GM12878 (cell line): ENCODE measurements at regions not wholly inside any gene's neighbourhood (a gene's known extent, or its start where the extent isn't known, plus 50 kb on each side); places are given as distances from the start of the nearest gene placed in this dataset.

ENCODE experiments used
- ATAC-seq: fragments of 200-7000 bp; cut with Tn5 transposase; 3 replicates; pipeline ENCODE4 v1.9.1; 2020; ENCODE audit warnings: mild to moderate bottlenecking, moderate library complexity
- BruUV-seq: library from RNA; stranded (reverse); fragments of 400-500 nt; replicated peaks from 2 replicates; lab custom pipeline; 2021; lab: Mats Ljungman, UMichigan
- CTCF ChIA-PET: fragments of 300-600 bp; sonication (Branson Sonifier 250); formaldehyde crosslinking; extraction: SDS; loops from one replicate; lab custom pipeline; 2021; ENCODE audit warnings: inconsistent platforms; lab: Yijun Ruan, JAX
- POLR2A ChIA-PET: fragments of 350-600 bp; formaldehyde crosslinking; extraction: SDS; loops from one replicate; lab custom pipeline; 2021; ENCODE audit warnings: inconsistent platforms; lab: Charles Lee
- RAD21 ChIA-PET: fragments of 300-600 bp; sonication (Branson Sonifier 250); formaldehyde crosslinking; loops from one replicate; lab custom pipeline; 2023; ENCODE audit warnings: antibody characterized with exemption; ENCODE audit not compliant: unreplicated experiment; lab: Charles Lee
- SMC1A ChIA-PET: fragments of 300-600 bp; sonication (Branson Sonifier 250); formaldehyde crosslinking; loops from one replicate; lab custom pipeline; 2023; ENCODE audit not compliant: unreplicated experiment, uncharacterized antibody; lab: Charles Lee
- DNase-seq: peaks from one replicate; pipeline ENCODE4 v3.0.0-alpha.2; 2011; ENCODE audit warnings: low read depth, low spot score
- FAIRE-seq: peaks from 3 replicates; lab custom pipeline; 2011; peaks lifted over from hg19 to GRCh38; lab: Jason Lieb, UNC
- H2AFZ ChIP-seq: 2 replicates; pipeline ENCODE4 v1.6.0; 2011; ENCODE audit warnings: low read depth, low read length, control low read depth; ENCODE audit not compliant: control insufficient read depth
- H3K27ac ChIP-seq: 2 replicates; pipeline ENCODE4 v1.5.1; 2011; ENCODE audit warnings: control low read depth; ENCODE audit not compliant: control insufficient read depth, insufficient read depth
- H3K27me3 ChIP-seq, 2 experiments: replicated peaks in 1 of 2; 2 replicates each; pipeline versions ENCODE4 v1.6.0 to v1.6.1; 2011; ENCODE audit warnings: low read length in 1 of 2; ENCODE audit not compliant: control insufficient read depth in 2 of 2, insufficient read depth in 2 of 2
- H3K36me3 ChIP-seq, 2 experiments: 2 replicates each; pipeline ENCODE4 v1.5.1; 2011; ENCODE audit warnings: low read length in 1 of 2; ENCODE audit not compliant: control insufficient read depth in 2 of 2, insufficient read depth in 2 of 2
- H3K4me1 ChIP-seq: 2 replicates; pipeline ENCODE4 v1.6.1; 2011; ENCODE audit warnings: mild to moderate bottlenecking, low read length, moderate library complexity, mixed read lengths; ENCODE audit not compliant: control insufficient read depth, insufficient read depth
- H3K4me2 ChIP-seq: 2 replicates; pipeline ENCODE4 v1.6.0; 2011; ENCODE audit warnings: control low read depth; ENCODE audit not compliant: control insufficient read depth, insufficient read depth
- H3K4me3 ChIP-seq: fragments of 200-600 bp; sonication (generic); 2 replicates; pipeline ENCODE4 v1.5.1; 2016
- H3K79me2 ChIP-seq: 2 replicates; pipeline ENCODE4 v1.6.0; 2011; ENCODE audit warnings: low read length; ENCODE audit not compliant: control insufficient read depth, insufficient read depth
- H3K9ac ChIP-seq: 2 replicates; pipeline ENCODE4 v1.8.0; 2011; ENCODE audit warnings: low read length, control low read depth, mixed read lengths; ENCODE audit not compliant: control insufficient read depth, insufficient read depth
- H3K9me3 ChIP-seq: replicated peaks from 3 replicates; pipeline ENCODE4 v1.5.1; 2011; ENCODE audit warnings: mild to moderate bottlenecking, low read length; ENCODE audit not compliant: control insufficient read depth, insufficient read depth
- H4K20me1 ChIP-seq: 2 replicates; pipeline ENCODE4 v1.6.0; 2011; ENCODE audit not compliant: control insufficient read depth, insufficient read depth
- BCL3 ChIP-seq: IDR thresholded peaks from 2 replicates; pipeline ENCODE4 v1.6.1; 2011; ENCODE audit warnings: borderline replicate concordance, low read depth, mild to moderate bottlenecking, moderate library complexity, low read length; ENCODE audit not compliant: insufficient read depth, poor library complexity, severe bottlenecking
- CBX3 ChIP-seq: fragments of 200-600 bp; sonication (generic); IDR thresholded peaks from 2 replicates; pipeline ENCODE4 v1.6.1; 2016; ENCODE audit warnings: low read depth, borderline replicate concordance
- EP300 ChIP-seq, 2 experiments: fragments of 150-350 bp in 1 of 2; IDR thresholded peaks; 2 replicates each; pipeline ENCODE4 v1.6.1; 2011 to 2012; ENCODE audit warnings: low read depth in 2 of 2, low read length in 2 of 2, borderline replicate concordance in 1 of 2, improper control_type of control experiment in 1 of 2, inconsistent platforms in 1 of 2; ENCODE audit not compliant: control insufficient read depth in 1 of 2
- FOXK2 ChIP-seq: fragments of 450-650 bp; IDR thresholded peaks from 2 replicates; pipeline ENCODE4 v1.6.1; 2017; ENCODE audit warnings: mild to moderate bottlenecking, moderate library complexity
- HCFC1 ChIP-seq: fragments of 150-350 bp; IDR thresholded peaks from 2 replicates; pipeline ENCODE4 v1.6.1; 2014; ENCODE audit warnings: low read length
- IKZF1 ChIP-seq: fragments of 450-650 bp; conservative IDR thresholded peaks from 2 replicates; pipeline ENCODE4 v1.6.1; 2017; ENCODE audit warnings: antibody characterized with exemption, mild to moderate bottlenecking
- MYC ChIP-seq: IDR thresholded peaks from 2 replicates; pipeline ENCODE4 v1.6.1; 2011; ENCODE audit warnings: mild to moderate bottlenecking, low read length, moderate library complexity, inconsistent platforms; ENCODE audit not compliant: insufficient read depth, insufficient replicate concordance, insufficient read length, severe bottlenecking
- PBX3 ChIP-seq: IDR thresholded peaks from 2 replicates; pipeline ENCODE4 v1.6.1; 2011; ENCODE audit warnings: mild to moderate bottlenecking, low read depth, low read length, moderate library complexity; ENCODE audit not compliant: insufficient replicate concordance
- YBX1 ChIP-seq: fragments of 450-650 bp; IDR thresholded peaks from 2 replicates; pipeline ENCODE4 v1.6.1; 2016; ENCODE audit warnings: antibody characterized with exemption
- ZBTB4 ChIP-seq: fragments of 450-650 bp; formaldehyde crosslinking; IDR thresholded peaks from 2 replicates; pipeline ENCODE4 v1.4.0; 2022; ENCODE audit warnings: mild to moderate bottlenecking, moderate library complexity
- ZBTB40 ChIP-seq: fragments of 450-650 bp; IDR thresholded peaks from 2 replicates; pipeline ENCODE4 v1.6.1; 2016; ENCODE audit warnings: mild to moderate bottlenecking, moderate library complexity, borderline replicate concordance
- ZNF274 ChIP-seq: IDR thresholded peaks from one replicate; pipeline ENCODE4 v1.8.0; 2011; ENCODE audit not compliant: insufficient read length, insufficient read depth
- WGBS: methylation state at CpG from one replicate; pipeline ENCODE4 v1.1.6; 2016; ENCODE audit warnings: low lambda C conversion rate; ENCODE audit not compliant: insufficient replicate concordance, insufficient coverage; ENCODE audit errors: missing lambda C conversion rate; 5-methylcytosine and 5-hydroxymethylcytosine counted together
- in situ Hi-C: fragments of 300-500 bp; cut with MboI; formaldehyde crosslinking; loops from 9 replicates; pipeline ENCODE4 v1.14.3; 2018; ENCODE audit warnings: mixed read lengths
- intact Hi-C: fragments of 100-400 bp; cut with micrococcal nuclease; formaldehyde crosslinking; loops from one replicate; pipeline ENCODE4 v1.14.2; 2022; ENCODE audit not compliant: unreplicated experiment

GRCh38 chr17:73783945-73784603, 139.8 kb upstream of the SDK2 start (continued):
- TF ChIP-seq BCL3 (no peak), HCFC1 (no peak), PBX3 (no peak)

GRCh38 chr17:73785496-73785895, 141.3 kb upstream of the SDK2 start:
- ChIA-PET SMC1A (no interaction called here), RAD21 (no interaction called here), POLR2A (no interaction called here), CTCF (no interaction called here)
- DNase-seq: no peak
- intact Hi-C loops: no loop called here
- ATAC-seq: no peak
- FAIRE-seq: no peak
- H3K79me2 ChIP-seq: no peaks in the 10 kb centered on the region
- in situ Hi-C loops: no loop called here
- H3K9me3 ChIP-seq: no peaks in the 10 kb centered on the region
- WGBS: 7% methylated on average over 11 of the region's 12 CpGs
- H3K9ac ChIP-seq: no peak overlapping the region
- no peaks in the 10 kb centered on the region for H4K20me1 ChIP-seq
- H3K4me2 ChIP-seq: no peak overlapping the region
- BruUV-seq: no TSS peak
- no peak overlapping the region for H3K27ac ChIP-seq
- H3K4me1 ChIP-seq: no peaks in the 10 kb centered on the region
- no peak overlapping the region for H2AFZ ChIP-seq
- no peaks in the 10 kb centered on the region for H3K36me3 ChIP-seq
- no peak overlapping the region for H3K4me3 ChIP-seq
- no peaks in the 10 kb centered on the region; a peak in 1 of 4 replicates for H3K27me3 ChIP-seq
- no peak for TF ChIP-seq MYC
- no peak for TF ChIP-seq ZBTB4 (CRISPR knock-in tag)
- TF ChIP-seq ZBTB40: no peak
- no peak for TF ChIP-seq IKZF1
- TF ChIP-seq FOXK2: no peak
- no peak for TF ChIP-seq YBX1
- TF ChIP-seq EP300 (IDR thresholded peaks at IDR 0.05; ENCODE audit: borderline replicate concordance in 1 of 2, control insufficient read depth in 1 of 2, low read depth in 2 of 2, low read length in 2 of 2): no peak
- no peak for TF ChIP-seq ZNF274
- TF ChIP-seq CBX3: no peak
